Hematopoietic multipotent progenitor cell treated with erythropoietin and hydrocortisone succinate and interleukin-3 and kit ligand, for 17 days (in vitro differentiated cells): ENCODE measurements at regions not wholly inside any gene's neighbourhood (a gene's known extent, or its start where the extent isn't known, plus 50 kb on each side); places are given as distances from the start of the nearest gene placed in this dataset.
"Not testable (repeated sequence)": the region's sequence is repeated elsewhere in the genome, so short reads cannot be mapped to it uniquely, and the experiment has no call there.

Experiments used
- DNase-seq: peaks from one replicate; pipeline ENCODE4 v3.0.0-alpha.2; 2015; ENCODE audit warnings: low spot score

DNA sequence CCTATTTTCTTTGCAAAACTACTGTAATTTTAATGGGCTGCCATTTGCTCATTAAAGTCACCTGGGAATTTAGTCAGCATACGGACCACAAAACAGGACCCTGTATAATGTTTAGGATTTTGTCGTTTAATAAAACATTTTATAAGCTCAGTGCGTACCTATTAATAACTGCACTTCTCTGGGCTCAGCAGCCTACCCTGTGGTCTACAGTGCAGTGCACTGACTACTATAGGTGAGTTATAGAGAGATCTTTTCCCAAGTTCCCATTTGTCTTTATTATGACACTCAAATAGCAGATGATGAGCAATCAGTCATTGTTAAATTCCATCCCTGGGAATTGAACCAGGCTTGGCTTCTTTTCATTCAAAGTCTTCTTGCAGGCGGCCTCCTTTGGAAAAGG, 433.4 kb upstream of the NFE2L3 start:
- no peak for DNase-seq

DNA sequence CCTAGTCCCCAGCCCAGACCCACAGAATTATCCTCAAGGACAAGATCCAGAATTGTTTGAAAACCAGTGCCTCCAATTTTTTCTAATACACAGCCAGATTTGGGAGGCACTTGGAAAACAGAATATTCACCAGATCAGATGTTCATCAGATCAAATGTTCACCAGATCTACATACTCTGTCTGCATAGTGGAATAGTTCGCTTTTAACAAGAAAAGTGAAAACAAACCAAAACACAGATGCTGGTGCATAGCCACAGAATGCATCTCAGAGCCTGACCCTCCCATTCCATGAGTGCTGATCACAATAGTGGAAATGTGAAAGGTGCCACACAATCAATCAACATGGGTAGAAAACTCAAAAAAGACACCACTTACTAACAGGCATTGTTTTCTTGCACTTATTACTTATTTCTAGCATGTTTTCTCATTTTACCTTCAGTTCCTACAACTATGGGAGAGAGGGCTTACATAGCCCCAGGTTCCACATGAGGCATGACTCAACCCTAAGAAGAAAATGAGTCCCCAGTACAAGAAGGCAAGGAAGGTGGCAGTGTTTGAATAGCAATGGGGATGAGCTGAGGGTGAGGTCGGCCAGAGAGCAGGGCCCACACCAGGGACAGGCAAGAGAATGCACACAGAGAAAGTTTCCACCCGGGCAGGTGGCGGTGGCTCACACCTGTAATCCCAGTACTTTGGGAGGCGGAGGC, 432.7 kb upstream of the NFE2L3 start:
- no peak for DNase-seq

DNA sequence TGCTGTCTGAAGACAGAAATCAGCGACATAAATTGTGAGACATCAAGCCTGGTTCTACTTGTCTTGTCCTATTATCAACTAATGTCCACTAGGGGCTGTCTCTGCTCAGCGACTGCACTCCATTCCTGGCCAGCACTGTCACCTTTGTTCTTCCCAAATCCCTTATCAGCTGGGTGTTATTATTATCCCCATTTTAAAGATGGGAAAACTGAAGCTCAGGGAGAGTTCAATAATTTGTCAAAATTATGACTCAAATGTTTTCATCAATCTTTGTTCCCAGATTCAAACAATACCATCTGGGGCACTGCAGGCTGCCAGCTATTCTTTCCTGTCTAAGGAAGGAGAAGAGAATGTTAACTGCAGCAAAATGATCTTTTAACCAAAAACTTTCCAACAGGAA, 431.6 kb upstream of the NFE2L3 start:
- no peak for DNase-seq

GRCh38 chr7:25722856-25723255, 429.1 kb upstream of the NFE2L3 start:
- DNase-seq: no peak

DNA sequence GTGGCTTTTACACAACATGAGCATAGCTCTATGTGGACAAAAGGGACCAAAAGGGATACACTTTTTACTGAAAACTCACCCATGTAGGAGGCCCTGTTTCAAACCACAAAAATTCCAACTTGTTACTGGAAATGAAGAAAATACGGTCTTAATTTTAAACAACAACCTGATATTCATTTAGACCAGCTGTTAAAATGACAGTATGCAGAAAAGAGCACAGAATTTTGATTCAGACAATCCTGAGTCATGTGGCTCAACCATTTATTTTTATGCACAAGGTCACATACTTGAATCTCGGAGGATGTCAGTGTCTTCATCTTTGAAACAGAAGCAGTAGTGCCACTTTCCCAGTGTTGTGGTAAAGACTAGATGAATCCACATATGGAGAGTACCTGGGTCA, 426.5 kb upstream of the NFE2L3 start:
- DNase-seq: no peak

DNA sequence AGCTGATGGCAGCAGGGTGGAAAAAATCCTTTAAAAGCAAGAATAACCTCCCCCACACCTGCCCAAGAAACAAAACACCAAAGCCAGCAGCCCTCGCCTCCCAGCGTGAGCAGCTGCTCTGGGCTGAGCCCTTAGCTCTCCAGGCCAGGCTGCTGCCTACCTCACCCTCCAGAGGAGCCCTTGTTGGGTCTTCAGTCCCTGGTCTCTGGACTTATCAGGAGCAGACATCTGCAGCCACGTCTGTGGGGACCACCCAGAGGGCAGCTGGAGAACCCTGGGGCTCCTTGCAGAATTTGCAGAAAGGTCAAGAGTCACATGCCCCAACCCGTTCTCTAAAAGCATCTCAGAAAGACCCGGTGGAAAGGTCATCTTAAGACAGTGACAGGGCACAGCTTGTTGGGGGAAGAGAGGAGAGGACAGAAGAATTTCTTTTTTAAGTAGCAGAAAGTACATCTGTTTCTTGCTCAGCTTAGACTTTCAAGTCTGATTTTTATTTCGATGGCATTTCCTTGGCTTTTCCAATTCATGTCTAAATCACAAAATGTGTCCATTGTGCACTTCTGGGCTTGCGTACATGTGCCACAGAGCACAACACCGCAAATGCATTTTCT, 425.7 kb upstream of the NFE2L3 start:
- no peak for DNase-seq

- DNase-seq: no peak
Measured at GRCh38 chr7:25726781-25727311, 425.2 kb upstream of the NFE2L3 start.

GRCh38 chr7:25727446-25727845, 424.6 kb upstream of the NFE2L3 start:
- no peak for DNase-seq

GRCh38 chr7:25727876-25728275, 424.1 kb upstream of the NFE2L3 start:
- no peak for DNase-seq

DNA sequence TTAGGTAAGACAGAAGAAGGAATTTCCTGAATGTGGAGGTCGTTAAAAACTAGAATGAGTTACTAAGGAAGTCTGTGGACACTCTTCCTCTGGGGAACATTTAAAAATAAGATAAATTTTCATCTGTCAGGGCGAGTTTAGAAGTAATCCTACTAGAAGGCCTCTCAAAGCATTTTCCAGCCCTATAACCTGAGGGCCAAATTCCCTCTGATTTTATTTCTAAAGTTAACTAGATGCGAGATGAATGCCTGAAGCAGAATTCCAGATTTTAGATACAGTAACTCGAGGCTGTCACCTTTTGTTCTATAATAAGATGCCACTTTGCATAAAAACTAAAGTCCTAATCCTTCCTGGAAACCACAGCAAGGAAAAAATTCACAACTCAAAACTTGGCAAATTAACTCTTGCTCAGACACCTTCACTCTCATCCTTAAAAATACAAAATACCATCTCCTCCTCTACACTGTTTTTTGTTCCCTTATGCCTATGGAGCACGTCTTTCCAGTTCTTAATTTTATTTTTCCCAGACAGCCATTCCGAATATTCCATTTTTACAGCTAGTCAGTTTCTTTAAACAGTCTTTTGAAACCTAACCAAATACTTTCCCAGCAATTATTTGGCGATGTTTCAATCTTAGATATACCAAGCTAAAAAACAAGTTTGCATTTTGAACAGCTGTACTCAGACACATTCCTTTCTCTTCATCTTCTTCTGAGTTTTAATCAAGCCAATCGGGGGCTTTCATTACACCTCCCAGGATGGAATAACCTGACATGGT, 420.7 kb upstream of the NFE2L3 start:
- DNase-seq: no peak

GRCh38 chr7:25731846-25732245, 420.2 kb upstream of the NFE2L3 start:
- DNase-seq: no peak

- DNase-seq: no peak
Measured at GRCh38 chr7:25732766-25733217, 419.2 kb upstream of the NFE2L3 start.

DNA sequence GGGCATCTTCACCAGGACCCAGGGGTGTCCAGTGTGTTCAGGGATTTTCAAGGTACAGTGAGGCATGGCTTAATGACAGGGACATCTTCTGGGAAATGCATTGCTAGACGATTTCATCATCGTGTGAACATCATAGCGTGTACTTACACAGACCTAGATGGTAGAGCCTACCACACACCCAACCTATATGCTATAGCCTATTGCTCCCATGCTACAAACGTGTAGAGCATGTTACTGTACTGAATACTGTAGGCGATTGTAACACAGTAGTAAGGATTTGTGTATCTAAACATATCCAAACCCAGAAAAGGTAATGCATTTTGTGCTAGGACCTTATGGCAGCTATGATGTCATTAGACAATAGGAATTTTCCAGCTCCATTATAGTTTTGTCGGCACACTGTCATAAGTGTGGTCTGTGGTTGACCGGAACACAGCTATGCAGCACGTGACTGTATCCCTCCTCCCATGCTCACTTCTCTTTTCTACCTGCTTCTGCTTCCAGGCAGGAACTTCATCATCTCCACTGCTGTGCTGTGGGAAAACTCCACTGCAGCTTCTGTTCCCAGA, 416.2 kb upstream of the NFE2L3 start:
- no peak for DNase-seq

- no peak for DNase-seq
Measured at GRCh38 chr7:25738528-25738927, 413.5 kb upstream of the NFE2L3 start.

- no peak for DNase-seq
Measured at GRCh38 chr7:25739143-25739542, 412.9 kb upstream of the NFE2L3 start.

DNA sequence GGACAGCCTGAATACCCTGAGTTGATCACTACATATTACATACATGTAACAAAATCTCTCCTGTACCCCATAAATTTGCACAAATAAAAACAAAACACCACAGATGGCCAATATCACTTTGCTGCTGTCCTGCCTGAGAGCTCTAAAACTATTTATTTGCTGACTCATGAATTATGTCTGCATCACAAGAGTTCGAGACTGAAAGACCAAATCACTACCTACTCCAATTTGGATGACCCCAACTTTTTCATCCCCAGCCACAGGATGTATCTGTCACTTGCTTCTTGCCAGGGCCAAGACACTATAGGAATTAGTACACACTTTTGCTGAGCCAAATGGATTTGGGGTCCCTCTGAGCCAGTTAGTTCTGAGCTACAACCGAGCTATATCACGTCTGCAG, 409.7 kb upstream of the NFE2L3 start:
- DNase-seq: no peak

DNA sequence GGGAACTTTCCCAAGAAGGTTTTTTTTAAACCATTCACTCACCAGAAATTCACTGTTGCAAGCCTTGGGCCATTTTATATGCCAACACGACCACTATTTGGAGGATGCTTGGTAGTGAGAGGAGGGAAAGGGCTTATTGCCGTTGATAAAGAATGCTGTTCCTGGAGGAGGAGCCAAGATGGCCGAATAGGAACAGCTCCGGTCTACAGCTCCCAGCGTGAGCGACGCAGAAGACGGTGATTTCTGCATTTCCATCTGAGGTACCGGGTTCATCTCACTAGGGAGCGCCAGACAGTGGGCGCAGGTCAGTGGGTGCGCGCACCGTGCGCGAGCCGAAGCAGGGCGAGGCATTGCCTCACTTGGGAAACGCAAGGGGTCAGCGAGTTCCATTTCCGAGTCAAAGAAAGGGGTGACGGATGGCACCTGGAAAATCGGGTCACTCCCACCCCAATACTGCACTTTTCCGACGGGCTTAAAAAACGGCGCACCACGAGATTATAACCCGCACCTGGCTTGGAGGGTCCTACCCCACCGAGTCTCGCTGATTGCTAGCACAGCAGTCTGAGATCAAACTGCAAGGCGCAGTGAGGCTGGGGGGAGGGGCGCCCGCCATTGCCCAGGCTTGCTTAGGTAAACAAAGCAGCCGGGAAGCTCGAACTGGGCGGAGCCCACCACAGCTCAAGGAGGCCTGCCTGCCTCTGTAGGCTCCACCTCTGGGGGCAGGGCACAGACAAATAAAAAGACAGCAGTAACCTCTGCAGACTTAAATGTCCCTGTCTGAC, 408.1 kb upstream of the NFE2L3 start:
- not testable (repeated sequence) for DNase-seq

DNA sequence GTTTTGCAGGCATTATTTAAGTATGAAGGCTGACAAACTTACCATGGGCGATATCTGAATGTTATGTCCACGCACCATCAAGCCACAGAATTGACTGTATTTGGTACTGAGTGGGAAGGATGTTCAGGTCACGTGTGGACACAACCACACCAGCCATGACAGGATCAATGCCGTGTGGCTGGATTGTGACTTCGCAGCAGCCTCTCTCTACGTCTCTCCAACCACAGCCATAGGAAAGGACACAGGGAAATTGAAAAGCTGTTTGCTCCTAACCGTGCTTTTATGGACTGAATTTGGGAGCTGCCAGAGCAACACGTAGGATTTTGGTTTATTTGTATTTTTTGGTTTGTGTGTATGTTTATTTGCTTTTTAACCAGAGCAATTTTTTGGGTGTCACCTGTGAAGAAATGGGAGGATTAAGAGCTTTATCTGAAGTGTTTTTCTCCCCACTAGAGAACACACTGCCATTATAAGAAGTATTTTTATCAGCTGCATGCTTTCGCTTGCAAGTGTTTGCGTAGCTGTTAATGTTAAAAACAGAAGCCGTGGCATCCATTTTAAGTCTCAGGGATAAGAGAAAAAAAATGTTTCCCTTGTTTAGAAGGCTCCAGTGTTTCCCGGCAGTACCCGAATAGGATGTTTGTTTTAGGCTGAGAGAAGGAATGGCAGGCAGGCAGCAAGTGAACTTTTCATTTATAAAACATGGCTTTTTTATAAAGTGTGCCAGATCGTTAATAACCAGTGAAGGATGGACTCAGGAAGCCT, 401.1 kb upstream of the NFE2L3 start:
- DNase-seq: no peak

- DNase-seq: no peak
Measured at GRCh38 chr7:25752154-25752553, 399.8 kb upstream of the NFE2L3 start.

- no peak for DNase-seq
Measured at GRCh38 chr7:25752967-25753791, 398.8 kb upstream of the NFE2L3 start.
